GM12878 (cell line): ENCODE measurements at regions not wholly inside any gene's neighbourhood (a gene's known extent, or its start where the extent isn't known, plus 50 kb on each side); places are given as distances from the start of the nearest gene placed in this dataset.

Source experiments
- ATAC-seq: fragments of 200-7000 bp; cut with Tn5 transposase; 3 replicates; pipeline ENCODE4 v1.9.1; 2020; ENCODE audit warnings: mild to moderate bottlenecking, moderate library complexity
- BruUV-seq: library from RNA; stranded (reverse); fragments of 400-500 nt; replicated peaks from 2 replicates; lab custom pipeline; 2021; lab: Mats Ljungman, UMichigan
- CTCF ChIA-PET: fragments of 300-600 bp; sonication (Branson Sonifier 250); formaldehyde crosslinking; extraction: SDS; loops from one replicate; lab custom pipeline; 2021; ENCODE audit warnings: inconsistent platforms; lab: Yijun Ruan, JAX
- POLR2A ChIA-PET: fragments of 350-600 bp; formaldehyde crosslinking; extraction: SDS; loops from one replicate; lab custom pipeline; 2021; ENCODE audit warnings: inconsistent platforms; lab: Charles Lee
- RAD21 ChIA-PET: fragments of 300-600 bp; sonication (Branson Sonifier 250); formaldehyde crosslinking; loops from one replicate; lab custom pipeline; 2023; ENCODE audit warnings: antibody characterized with exemption; ENCODE audit not compliant: unreplicated experiment; lab: Charles Lee
- SMC1A ChIA-PET: fragments of 300-600 bp; sonication (Branson Sonifier 250); formaldehyde crosslinking; loops from one replicate; lab custom pipeline; 2023; ENCODE audit not compliant: unreplicated experiment, uncharacterized antibody; lab: Charles Lee
- DNase-seq: peaks from one replicate; pipeline ENCODE4 v3.0.0-alpha.2; 2011; ENCODE audit warnings: low read depth, low spot score
- FAIRE-seq: peaks from 3 replicates; lab custom pipeline; 2011; peaks lifted over from hg19 to GRCh38; lab: Jason Lieb, UNC
- H2AFZ ChIP-seq: 2 replicates; pipeline ENCODE4 v1.6.0; 2011; ENCODE audit warnings: low read depth, low read length, control low read depth; ENCODE audit not compliant: control insufficient read depth
- H3K27ac ChIP-seq: 2 replicates; pipeline ENCODE4 v1.5.1; 2011; ENCODE audit warnings: control low read depth; ENCODE audit not compliant: control insufficient read depth, insufficient read depth
- H3K27me3 ChIP-seq, 2 experiments: replicated peaks in 1 of 2; 2 replicates each; pipeline versions ENCODE4 v1.6.0 to v1.6.1; 2011; ENCODE audit warnings: low read length in 1 of 2; ENCODE audit not compliant: control insufficient read depth in 2 of 2, insufficient read depth in 2 of 2
- H3K36me3 ChIP-seq, 2 experiments: 2 replicates each; pipeline ENCODE4 v1.5.1; 2011; ENCODE audit warnings: low read length in 1 of 2; ENCODE audit not compliant: control insufficient read depth in 2 of 2, insufficient read depth in 2 of 2
- H3K4me1 ChIP-seq: 2 replicates; pipeline ENCODE4 v1.6.1; 2011; ENCODE audit warnings: mild to moderate bottlenecking, low read length, moderate library complexity, mixed read lengths; ENCODE audit not compliant: control insufficient read depth, insufficient read depth
- H3K4me2 ChIP-seq: 2 replicates; pipeline ENCODE4 v1.6.0; 2011; ENCODE audit warnings: control low read depth; ENCODE audit not compliant: control insufficient read depth, insufficient read depth
- H3K4me3 ChIP-seq: fragments of 200-600 bp; sonication (generic); 2 replicates; pipeline ENCODE4 v1.5.1; 2016
- H3K79me2 ChIP-seq: 2 replicates; pipeline ENCODE4 v1.6.0; 2011; ENCODE audit warnings: low read length; ENCODE audit not compliant: control insufficient read depth, insufficient read depth
- H3K9ac ChIP-seq: 2 replicates; pipeline ENCODE4 v1.8.0; 2011; ENCODE audit warnings: low read length, control low read depth, mixed read lengths; ENCODE audit not compliant: control insufficient read depth, insufficient read depth
- H3K9me3 ChIP-seq: replicated peaks from 3 replicates; pipeline ENCODE4 v1.5.1; 2011; ENCODE audit warnings: mild to moderate bottlenecking, low read length; ENCODE audit not compliant: control insufficient read depth, insufficient read depth
- H4K20me1 ChIP-seq: 2 replicates; pipeline ENCODE4 v1.6.0; 2011; ENCODE audit not compliant: control insufficient read depth, insufficient read depth
- BRCA1 ChIP-seq: IDR thresholded peaks from 2 replicates; pipeline ENCODE4 v1.6.1; 2011; ENCODE audit warnings: low read depth, low read length, improper control_type of control experiment
- CEBPB ChIP-seq, 2 experiments: fragments of 150-350 bp in 1 of 2; IDR thresholded peaks; 2 replicates each; pipeline ENCODE4 v1.6.1; 2012 to 2014; ENCODE audit warnings: low read depth in 2 of 2, low read length in 2 of 2, borderline replicate concordance in 1 of 2, inconsistent platforms in 1 of 2
- DPF2 ChIP-seq: fragments of 450-650 bp; IDR thresholded peaks from 2 replicates; pipeline ENCODE4 v1.6.1; 2017; ENCODE audit warnings: mild to moderate bottlenecking
- EED ChIP-seq: sonication (generic); IDR thresholded peaks from 2 replicates; pipeline ENCODE4 v1.6.1; 2016; ENCODE audit warnings: antibody characterized with exemption, low read depth
- MYB ChIP-seq: fragments of 150-350 bp; IDR thresholded peaks from 2 replicates; pipeline ENCODE4 v1.6.1; 2014; ENCODE audit warnings: mild to moderate bottlenecking, low read depth, low read length, borderline replicate concordance
- NR2F1 ChIP-seq: fragments of 450-650 bp; conservative IDR thresholded peaks from 2 replicates; pipeline ENCODE4 v1.6.1; 2017; ENCODE audit warnings: mild to moderate bottlenecking
- RB1 ChIP-seq: fragments of 450-650 bp; formaldehyde crosslinking; IDR thresholded peaks from 2 replicates; pipeline ENCODE4 v1.6.1; 2017; ENCODE audit warnings: mild to moderate bottlenecking, borderline replicate concordance
- RBBP5 ChIP-seq: fragments of 200-600 bp; sonication (generic); conservative IDR thresholded peaks from 2 replicates; pipeline ENCODE4 v1.6.1; 2016
- TCF3 ChIP-seq: IDR thresholded peaks from 2 replicates; pipeline ENCODE4 v1.6.1; 2012; ENCODE audit warnings: low read depth, mild to moderate bottlenecking, low read length, borderline replicate concordance; ENCODE audit not compliant: insufficient read depth
- in situ Hi-C: fragments of 300-500 bp; cut with MboI; formaldehyde crosslinking; loops from 9 replicates; pipeline ENCODE4 v1.14.3; 2018; ENCODE audit warnings: mixed read lengths
- intact Hi-C: fragments of 100-400 bp; cut with micrococcal nuclease; formaldehyde crosslinking; loops from one replicate; pipeline ENCODE4 v1.14.2; 2022; ENCODE audit not compliant: unreplicated experiment
- TF ChIP-seq, protein P1 (sequence below): fragments of 450-650 bp; IDR thresholded peaks from 2 replicates; pipeline ENCODE4 v1.6.1; 2016; ENCODE audit warnings: mild to moderate bottlenecking
- TF ChIP-seq, protein P2 (sequence below): fragments of 450-650 bp; IDR thresholded peaks from 2 replicates; pipeline ENCODE4 v1.6.1; 2017; ENCODE audit warnings: mild to moderate bottlenecking, low read depth, inconsistent platforms; ENCODE audit not compliant: poor library complexity, severe bottlenecking
- TF ChIP-seq, protein P3 (sequence below), 3 experiments: IDR thresholded peaks in 2 of 3; conservative IDR thresholded peaks in 1 of 3; 2 replicates each; pipeline ENCODE4 v1.5.1; 2011; ENCODE audit warnings: low read depth in 3 of 3, low read length in 3 of 3, mild to moderate bottlenecking in 3 of 3, control low read depth in 2 of 3, moderate library complexity in 2 of 3, inconsistent platforms in 1 of 3, mixed read lengths in 1 of 3; ENCODE audit not compliant: control insufficient read depth in 2 of 3, insufficient read depth in 1 of 3; ENCODE audit errors: extremely low read depth in 1 of 3
- TF ChIP-seq, protein P4 (sequence below): fragments of 450-650 bp; formaldehyde crosslinking; IDR thresholded peaks from 2 replicates; pipeline ENCODE4 v1.4.0; 2020; ENCODE audit warnings: mild to moderate bottlenecking, moderate library complexity

DNA sequence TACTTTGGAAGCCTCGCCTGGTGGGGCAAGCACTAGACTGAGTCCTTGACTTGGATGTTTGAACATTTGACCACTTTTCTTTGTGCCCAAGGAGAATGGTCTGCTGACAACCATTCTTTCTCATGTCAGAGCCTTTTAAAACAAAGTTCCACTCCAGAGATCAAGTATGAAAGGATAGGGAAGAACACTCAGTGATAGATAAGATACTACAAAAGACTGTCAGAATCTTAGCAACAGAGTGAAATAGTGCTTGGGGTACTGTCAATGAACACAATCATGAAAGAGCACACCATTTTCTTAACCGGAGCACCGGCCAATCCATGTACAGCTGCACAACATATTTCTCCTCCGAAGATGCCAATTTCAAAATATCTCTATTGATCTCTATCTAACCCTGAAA lies 82.8 kb upstream of the ADO start (continued):
- no peak for TF ChIP-seq RBBP5
- TF ChIP-seq DPF2 = no peak
- no peak for TF ChIP-seq TCF3
- no peak for TF ChIP-seq MYB
- TF ChIP-seq, all 136 proteins: peak for 0

- ChIA-PET RAD21 (interaction anchor here (0.6 to 1.9 kb wide), 2 partner anchors 15 to 254 kb away, joined by 4 to 7 read pairs; no protein-coding TSS in a partner anchor), POLR2A (interaction anchor here (0.9 kb wide), 1 partner anchor 37 kb away, joined by 3 read pairs; no protein-coding TSS in a partner anchor), CTCF (interaction anchor here (0.6 to 0.7 kb wide), 2 partner anchors 160 to 276 kb away, joined by 3 read pairs; no protein-coding TSS in a partner anchor), SMC1A (interaction anchor here (1.4 to 2.5 kb wide), 3 partner anchors 10 to 44 kb away, joined by 4 to 11 read pairs (median 9); no protein-coding TSS in a partner anchor)
- no peak overlapping the region for H3K4me3 ChIP-seq
- H3K36me3 ChIP-seq = no peaks in the 10 kb centered on the region
- no peaks in the 10 kb centered on the region for H3K27me3 ChIP-seq
- ATAC-seq (no peak), DNase-seq (no peak), FAIRE-seq (no peak)
- H3K79me2 ChIP-seq = no peaks in the 10 kb centered on the region
- BruUV-seq = no TSS peak
- in situ Hi-C loops = no loop called here
- H4K20me1 ChIP-seq = no peaks in the 10 kb centered on the region
- H3K4me1 ChIP-seq = no peaks in the 10 kb centered on the region
- intact Hi-C loops = no loop called here
- H2AFZ ChIP-seq = no peak overlapping the region
- no peaks in the 10 kb centered on the region for H3K9me3 ChIP-seq
- no peak overlapping the region for H3K27ac ChIP-seq
- H3K4me2 ChIP-seq = no peak overlapping the region
- no peak overlapping the region for H3K9ac ChIP-seq
- TF ChIP-seq, protein P1, sequence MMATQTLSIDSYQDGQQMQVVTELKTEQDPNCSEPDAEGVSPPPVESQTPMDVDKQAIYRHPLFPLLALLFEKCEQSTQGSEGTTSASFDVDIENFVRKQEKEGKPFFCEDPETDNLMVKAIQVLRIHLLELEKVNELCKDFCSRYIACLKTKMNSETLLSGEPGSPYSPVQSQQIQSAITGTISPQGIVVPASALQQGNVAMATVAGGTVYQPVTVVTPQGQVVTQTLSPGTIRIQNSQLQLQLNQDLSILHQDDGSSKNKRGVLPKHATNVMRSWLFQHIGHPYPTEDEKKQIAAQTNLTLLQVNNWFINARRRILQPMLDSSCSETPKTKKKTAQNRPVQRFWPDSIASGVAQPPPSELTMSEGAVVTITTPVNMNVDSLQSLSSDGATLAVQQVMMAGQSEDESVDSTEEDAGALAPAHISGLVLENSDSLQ = no peak
- no peak for TF ChIP-seq RB1
- TF ChIP-seq, protein P2, sequence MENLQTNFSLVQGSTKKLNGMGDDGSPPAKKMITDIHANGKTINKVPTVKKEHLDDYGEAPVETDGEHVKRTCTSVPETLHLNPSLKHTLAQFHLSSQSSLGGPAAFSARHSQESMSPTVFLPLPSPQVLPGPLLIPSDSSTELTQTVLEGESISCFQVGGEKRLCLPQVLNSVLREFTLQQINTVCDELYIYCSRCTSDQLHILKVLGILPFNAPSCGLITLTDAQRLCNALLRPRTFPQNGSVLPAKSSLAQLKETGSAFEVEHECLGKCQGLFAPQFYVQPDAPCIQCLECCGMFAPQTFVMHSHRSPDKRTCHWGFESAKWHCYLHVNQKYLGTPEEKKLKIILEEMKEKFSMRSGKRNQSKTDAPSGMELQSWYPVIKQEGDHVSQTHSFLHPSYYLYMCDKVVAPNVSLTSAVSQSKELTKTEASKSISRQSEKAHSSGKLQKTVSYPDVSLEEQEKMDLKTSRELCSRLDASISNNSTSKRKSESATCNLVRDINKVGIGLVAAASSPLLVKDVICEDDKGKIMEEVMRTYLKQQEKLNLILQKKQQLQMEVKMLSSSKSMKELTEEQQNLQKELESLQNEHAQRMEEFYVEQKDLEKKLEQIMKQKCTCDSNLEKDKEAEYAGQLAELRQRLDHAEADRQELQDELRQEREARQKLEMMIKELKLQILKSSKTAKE = no peak
- TF ChIP-seq BRCA1 = no peak
- TF ChIP-seq EED = no peak
- TF ChIP-seq NR2F1 = no peak
- no peak for TF ChIP-seq CEBPB (IDR thresholded peaks at IDR 0.05; ENCODE audit: borderline replicate concordance in 1 of 2, low read depth in 2 of 2, low read length in 2 of 2)
- TF ChIP-seq, protein P3, sequence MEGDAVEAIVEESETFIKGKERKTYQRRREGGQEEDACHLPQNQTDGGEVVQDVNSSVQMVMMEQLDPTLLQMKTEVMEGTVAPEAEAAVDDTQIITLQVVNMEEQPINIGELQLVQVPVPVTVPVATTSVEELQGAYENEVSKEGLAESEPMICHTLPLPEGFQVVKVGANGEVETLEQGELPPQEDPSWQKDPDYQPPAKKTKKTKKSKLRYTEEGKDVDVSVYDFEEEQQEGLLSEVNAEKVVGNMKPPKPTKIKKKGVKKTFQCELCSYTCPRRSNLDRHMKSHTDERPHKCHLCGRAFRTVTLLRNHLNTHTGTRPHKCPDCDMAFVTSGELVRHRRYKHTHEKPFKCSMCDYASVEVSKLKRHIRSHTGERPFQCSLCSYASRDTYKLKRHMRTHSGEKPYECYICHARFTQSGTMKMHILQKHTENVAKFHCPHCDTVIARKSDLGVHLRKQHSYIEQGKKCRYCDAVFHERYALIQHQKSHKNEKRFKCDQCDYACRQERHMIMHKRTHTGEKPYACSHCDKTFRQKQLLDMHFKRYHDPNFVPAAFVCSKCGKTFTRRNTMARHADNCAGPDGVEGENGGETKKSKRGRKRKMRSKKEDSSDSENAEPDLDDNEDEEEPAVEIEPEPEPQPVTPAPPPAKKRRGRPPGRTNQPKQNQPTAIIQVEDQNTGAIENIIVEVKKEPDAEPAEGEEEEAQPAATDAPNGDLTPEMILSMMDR (IDR thresholded peaks at IDR 0.05 in 2 of 3, conservative IDR thresholded peaks at IDR 0.05 in 1 of 3; ENCODE audit: control insufficient read depth in 2 of 3, extremely low read depth in 1 of 3, insufficient read depth in 1 of 3, low read depth in 3 of 3, low read length in 3 of 3) = no peak
- TF ChIP-seq, protein P4, sequence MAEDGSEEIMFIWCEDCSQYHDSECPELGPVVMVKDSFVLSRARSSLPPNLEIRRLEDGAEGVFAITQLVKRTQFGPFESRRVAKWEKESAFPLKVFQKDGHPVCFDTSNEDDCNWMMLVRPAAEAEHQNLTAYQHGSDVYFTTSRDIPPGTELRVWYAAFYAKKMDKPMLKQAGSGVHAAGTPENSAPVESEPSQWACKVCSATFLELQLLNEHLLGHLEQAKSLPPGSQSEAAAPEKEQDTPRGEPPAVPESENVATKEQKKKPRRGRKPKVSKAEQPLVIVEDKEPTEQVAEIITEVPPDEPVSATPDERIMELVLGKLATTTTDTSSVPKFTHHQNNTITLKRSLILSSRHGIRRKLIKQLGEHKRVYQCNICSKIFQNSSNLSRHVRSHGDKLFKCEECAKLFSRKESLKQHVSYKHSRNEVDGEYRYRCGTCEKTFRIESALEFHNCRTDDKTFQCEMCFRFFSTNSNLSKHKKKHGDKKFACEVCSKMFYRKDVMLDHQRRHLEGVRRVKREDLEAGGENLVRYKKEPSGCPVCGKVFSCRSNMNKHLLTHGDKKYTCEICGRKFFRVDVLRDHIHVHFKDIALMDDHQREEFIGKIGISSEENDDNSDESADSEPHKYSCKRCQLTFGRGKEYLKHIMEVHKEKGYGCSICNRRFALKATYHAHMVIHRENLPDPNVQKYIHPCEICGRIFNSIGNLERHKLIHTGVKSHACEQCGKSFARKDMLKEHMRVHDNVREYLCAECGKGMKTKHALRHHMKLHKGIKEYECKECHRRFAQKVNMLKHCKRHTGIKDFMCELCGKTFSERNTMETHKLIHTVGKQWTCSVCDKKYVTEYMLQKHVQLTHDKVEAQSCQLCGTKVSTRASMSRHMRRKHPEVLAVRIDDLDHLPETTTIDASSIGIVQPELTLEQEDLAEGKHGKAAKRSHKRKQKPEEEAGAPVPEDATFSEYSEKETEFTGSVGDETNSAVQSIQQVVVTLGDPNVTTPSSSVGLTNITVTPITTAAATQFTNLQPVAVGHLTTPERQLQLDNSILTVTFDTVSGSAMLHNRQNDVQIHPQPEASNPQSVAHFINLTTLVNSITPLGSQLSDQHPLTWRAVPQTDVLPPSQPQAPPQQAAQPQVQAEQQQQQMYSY = no peak
Observed at GRCh38 chr10:62723375-62723774, 81.1 kb upstream of the ADO start.
